GM10266 (cell line): ENCODE measurements at regions not wholly inside any gene's neighbourhood (a gene's known extent, or its start where the extent isn't known, plus 50 kb on each side); places are given as distances from the start of the nearest gene placed in this dataset.

Experiments used
- DNase-seq: peaks from one replicate; pipeline ENCODE4 v3.0.0; 2012; ENCODE audit errors: extremely low spot score
- TF ChIP-seq, protein P1 (sequence below): IDR thresholded peaks from 2 replicates; pipeline ENCODE4 v1.5.1; 2012; ENCODE audit warnings: mild to moderate bottlenecking, low read depth; ENCODE audit not compliant: control insufficient read depth, insufficient read depth; ENCODE audit errors: missing control alignments

- no peak for DNase-seq
- TF ChIP-seq, protein P1, sequence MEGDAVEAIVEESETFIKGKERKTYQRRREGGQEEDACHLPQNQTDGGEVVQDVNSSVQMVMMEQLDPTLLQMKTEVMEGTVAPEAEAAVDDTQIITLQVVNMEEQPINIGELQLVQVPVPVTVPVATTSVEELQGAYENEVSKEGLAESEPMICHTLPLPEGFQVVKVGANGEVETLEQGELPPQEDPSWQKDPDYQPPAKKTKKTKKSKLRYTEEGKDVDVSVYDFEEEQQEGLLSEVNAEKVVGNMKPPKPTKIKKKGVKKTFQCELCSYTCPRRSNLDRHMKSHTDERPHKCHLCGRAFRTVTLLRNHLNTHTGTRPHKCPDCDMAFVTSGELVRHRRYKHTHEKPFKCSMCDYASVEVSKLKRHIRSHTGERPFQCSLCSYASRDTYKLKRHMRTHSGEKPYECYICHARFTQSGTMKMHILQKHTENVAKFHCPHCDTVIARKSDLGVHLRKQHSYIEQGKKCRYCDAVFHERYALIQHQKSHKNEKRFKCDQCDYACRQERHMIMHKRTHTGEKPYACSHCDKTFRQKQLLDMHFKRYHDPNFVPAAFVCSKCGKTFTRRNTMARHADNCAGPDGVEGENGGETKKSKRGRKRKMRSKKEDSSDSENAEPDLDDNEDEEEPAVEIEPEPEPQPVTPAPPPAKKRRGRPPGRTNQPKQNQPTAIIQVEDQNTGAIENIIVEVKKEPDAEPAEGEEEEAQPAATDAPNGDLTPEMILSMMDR, result no peak
These were observed 190.9 kb downstream of the VCY1B start for GRCh38 chrY:14246948-14247347.

DNA sequence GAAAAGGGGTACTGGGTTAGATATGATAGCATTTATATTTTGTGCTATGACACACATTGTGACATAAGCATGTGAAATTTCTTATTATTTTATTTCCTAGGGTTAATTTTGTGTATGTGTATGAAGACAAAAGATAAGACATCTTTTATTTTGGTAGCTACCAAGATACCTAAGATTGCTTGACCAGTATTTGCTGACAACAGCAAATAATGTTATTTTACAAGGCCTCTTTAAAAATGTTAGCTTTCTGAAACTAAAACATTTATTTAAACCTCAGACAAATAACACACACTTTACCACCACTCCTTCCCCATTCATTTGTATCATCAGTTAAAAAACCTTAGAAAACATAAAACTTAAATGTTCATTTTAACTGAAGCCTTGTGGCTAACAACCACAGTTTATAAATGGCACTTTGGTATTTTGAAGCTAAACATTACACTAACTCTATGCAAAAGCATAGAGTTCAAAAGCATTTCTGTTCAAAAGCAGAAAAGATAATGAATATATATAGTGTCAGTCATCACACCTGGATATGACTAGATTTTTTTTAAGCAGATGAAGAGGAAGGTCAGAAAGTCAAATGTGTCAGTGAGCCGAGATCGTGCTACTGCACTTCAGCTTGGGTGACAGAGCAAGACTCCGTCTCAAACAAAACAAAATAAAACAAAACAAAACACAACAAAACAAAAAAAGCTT, 193.0 kb downstream of the VCY1B start:
- no peak for DNase-seq
- TF ChIP-seq, protein P1, result no peak

DNA sequence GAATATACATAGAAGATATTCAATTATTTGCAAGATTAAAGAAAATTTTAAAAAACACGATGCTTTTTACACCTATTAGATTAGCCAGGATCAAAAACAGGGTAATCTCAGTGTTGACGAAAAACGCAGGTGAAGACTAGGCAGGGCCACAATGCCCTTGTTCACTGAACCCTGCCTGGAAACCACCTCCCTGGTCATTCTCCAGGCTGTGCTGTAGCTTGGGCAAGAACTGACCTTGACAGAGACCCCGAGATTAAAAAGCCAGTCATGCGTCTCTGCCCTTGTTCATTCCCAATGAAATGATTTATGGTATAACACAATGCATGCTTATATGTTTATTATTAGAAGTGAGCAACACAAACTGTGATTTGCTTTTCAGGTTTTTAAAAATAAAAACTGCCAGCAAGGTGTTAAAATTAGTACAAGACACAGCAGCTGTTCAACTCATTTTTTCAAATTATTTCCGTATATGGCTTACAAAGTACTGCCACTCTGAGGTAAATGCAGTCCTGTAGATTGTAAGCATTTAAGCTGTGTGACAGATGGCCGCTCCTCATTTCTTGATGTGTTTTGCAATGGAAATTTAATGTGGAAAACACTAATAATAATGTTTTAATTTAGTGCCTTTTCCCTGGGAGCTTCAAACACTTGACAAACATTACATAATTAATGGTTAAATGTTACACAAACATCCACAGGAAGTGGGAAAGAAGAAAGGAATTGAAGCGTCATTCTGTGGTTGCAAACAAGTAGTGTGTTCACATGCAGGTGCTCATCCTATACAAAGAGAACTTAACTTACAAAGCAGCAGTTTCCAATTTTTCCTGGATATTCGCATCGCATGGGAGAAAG, 200.2 kb downstream of the VCY1B start:
- TF ChIP-seq, protein P1, result no peak
- no peak for DNase-seq

DNA sequence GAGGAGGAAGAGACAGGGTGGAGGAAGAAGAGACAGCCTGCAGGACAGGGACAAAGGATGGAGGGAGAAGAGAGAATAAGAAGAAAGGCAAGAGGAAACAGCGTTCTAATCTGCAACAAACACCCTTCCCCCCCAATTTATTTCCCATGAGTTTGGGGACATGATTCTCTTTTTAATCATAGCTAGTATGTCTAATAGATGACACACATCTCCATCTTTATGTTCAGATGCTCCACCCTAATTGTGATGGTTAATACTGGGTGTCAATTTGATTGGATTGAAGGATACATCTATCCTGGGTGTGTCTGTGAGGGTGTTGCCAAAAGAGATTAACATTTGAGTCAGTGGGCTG, 200.8 kb downstream of the VCY1B start:
- DNase-seq, result no peak
- TF ChIP-seq, protein P1, result no peak

DNA sequence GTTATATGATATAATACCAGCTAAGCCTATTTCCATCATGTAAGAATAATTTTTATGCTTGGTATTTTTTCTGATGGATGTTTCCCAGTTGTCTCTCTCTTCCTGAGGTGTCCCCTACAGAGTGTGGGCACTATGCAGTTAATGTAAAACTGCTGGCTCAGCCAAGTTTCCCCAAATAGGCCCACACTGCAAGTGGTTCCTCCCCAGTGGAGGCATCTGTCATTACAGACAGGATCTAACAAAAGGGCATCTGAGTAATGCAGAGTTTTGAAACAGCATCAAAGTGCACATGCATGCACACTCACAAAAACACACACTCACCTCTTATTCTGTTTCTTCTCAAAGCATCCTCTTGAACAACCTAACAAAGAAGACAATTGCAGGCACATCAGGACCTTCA, 221.0 kb downstream of the VCY1B start:
- no peak for DNase-seq
- TF ChIP-seq, protein P1, result no peak

DNA sequence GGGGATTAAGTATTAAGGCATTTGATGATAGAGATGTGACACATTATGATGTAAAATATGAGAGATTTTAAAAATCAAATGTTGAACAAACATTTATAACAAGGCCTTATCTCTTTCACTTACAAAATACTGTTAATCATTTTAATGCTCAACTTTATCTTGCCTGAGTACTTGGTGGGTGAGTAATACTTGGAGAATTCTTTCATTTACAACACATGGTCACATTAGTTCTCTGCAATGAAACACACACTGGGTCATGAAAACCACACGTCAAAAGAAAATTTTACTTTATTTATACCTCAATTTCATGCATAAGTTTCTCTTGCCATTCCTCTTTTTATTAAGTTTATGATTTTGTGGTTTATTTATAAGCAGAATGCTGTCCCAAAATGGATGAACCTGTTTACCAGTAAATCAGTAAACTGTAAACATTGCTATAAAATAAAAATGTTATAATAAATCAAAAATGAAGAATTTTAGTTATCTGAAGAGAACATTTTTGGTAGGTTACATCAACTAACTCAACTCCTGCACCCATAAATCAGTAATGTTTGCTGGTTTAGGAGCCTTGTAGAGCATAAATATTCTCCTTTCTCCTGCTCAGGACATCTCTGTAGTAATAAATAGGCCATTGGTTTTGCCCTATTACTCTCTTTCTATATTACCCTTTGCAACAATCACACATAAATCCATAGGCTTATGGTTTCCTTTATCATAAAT, 233.5 kb upstream of the NLGN4Y start:
- TF ChIP-seq, protein P1, result no peak

More for the DNA sequence above, 233.5 kb upstream of the NLGN4Y start:
- no peak for DNase-seq
